G401.6 (cell line): ENCODE measurements at regions not wholly inside any gene's neighbourhood (a gene's known extent, or its start where the extent isn't known, plus 50 kb on each side); places are given as distances from the start of the nearest gene placed in this dataset.

Experiments
- FAIRE-seq: peaks from 2 replicates; lab custom pipeline; 2012; peaks lifted over from hg19 to GRCh38; lab: Jason Lieb, UNC

DNA sequence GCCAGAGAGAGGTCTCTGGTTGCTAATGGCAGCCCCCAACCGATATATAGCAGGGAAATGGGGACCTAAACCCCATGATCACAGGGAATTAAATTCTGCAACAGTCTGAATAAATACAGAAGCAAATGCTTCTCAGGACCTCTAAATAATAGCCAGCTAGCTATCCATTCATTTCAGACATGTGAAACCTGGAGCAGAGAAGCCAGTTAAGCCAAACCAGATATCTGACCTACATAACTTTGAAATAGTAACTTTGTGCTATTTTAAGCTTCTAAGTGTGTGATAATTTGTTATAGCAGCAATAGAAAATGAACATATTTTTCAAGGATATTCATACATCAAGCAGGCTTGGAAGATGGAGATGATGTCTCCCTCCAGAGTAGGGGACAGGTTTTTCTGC is 1062.9 kb upstream of the CADM2 start:
- no peak for FAIRE-seq

DNA sequence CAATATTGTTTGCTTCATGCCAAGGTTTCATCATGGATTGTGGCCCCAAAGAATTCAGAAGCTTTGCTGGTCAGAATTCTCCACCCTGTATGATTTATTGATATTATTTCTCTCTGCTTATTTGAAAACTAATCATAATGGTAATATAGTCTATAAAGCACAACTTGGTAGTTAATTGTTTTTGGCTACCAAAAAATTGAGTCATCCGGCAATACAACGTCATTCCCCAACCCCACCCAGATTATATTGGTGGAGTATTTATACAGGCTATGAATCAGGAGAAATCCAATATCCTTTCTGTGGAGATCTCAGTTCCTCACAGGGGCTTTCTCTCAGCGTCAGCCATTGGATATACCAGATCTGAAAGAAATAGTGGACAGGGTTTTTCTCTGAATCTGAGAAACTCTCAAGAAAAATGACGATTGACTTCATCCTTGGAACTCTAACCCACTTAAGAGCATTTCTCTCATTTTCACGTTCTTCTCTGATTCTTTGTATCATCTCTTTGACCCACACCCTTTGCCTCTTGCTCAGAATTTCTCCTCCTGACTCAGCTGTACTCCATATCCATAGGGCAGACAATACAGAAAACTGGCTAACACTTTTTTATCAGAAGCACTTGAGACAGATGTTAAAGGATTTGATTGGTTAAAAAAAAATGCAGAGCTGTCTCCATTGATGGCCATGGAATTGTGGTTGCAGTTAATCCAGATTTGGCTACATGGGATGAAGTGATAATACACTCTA is 1055.8 kb upstream of the CADM2 start:
- no peak for FAIRE-seq

DNA sequence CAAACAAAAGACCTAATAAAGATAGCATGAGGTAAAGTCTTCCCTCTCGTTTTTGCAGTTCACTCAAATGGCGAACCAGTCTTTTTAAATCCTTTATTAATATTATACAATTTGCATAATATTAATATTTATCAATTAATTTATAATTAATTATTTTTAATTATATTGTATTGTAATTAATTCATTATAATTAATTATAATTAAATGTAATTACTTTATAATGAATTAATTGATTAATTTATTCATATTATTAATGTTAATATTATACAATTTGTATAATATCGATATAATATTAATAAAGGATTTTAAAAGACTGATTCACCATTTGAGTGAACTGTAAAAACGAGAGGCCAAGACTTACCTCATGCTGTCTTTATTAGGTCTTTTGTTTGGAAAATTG is 1045.4 kb upstream of the CADM2 start:
- FAIRE-seq: peak; percentile 92

DNA sequence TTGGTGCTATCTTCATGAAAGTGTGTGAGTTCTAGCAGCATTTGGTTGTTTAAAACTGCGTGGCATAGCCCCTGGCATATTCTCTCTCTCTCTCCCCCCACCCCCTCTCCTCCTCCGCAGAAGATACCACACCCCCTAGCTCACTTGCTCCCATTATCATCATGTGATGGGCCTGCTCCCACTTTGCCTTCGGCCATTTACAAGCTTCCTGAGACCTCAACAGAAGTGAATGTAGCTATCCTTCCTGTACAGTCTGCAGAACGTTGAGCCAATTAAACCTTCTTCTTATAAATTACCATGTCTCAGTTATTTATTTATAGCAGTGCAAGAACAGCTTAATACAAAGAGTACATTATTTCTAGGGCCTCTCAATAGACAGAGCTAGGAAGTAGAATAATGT is 1032.5 kb upstream of the CADM2 start:
- FAIRE-seq: no peak

DNA sequence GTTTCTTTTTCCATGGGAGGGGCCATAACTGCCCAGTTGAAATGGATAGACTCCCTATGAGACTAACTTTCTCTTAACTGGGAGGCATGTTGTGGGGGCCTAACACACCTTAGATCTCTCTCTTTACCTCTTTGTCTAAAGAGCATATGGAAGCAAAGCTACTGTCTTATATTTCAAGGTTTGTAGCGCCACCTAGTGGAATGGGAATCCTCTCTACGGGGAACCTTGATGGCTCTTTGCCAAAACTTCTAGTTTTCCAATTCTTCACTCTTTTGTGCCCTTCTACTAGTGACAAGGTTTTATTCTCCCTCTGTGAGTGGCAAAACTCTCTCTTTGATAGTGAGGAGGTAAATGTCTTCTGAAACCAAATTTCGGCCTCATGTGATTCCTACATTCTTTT is 1030.4 kb upstream of the CADM2 start:
- no peak for FAIRE-seq

DNA sequence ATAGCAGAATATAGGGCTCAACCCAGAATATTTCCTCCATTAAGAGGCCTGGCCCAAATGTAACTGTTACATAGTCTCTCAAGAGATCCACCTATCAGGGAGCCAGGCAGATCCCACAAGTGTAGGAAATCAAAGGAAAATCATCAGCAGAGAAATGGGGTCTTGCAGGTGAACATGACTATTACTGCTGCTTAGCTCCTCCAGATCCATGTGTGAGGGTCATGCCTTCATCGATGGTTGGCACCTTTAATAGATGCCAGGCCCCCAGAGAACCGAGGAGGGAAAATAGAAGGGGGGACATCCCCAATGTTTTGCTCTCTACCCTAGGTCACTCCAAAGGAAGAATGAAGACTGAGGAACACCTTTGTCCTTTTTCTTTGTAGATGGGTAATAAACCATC is 1029.9 kb upstream of the CADM2 start:
- no peak for FAIRE-seq

DNA sequence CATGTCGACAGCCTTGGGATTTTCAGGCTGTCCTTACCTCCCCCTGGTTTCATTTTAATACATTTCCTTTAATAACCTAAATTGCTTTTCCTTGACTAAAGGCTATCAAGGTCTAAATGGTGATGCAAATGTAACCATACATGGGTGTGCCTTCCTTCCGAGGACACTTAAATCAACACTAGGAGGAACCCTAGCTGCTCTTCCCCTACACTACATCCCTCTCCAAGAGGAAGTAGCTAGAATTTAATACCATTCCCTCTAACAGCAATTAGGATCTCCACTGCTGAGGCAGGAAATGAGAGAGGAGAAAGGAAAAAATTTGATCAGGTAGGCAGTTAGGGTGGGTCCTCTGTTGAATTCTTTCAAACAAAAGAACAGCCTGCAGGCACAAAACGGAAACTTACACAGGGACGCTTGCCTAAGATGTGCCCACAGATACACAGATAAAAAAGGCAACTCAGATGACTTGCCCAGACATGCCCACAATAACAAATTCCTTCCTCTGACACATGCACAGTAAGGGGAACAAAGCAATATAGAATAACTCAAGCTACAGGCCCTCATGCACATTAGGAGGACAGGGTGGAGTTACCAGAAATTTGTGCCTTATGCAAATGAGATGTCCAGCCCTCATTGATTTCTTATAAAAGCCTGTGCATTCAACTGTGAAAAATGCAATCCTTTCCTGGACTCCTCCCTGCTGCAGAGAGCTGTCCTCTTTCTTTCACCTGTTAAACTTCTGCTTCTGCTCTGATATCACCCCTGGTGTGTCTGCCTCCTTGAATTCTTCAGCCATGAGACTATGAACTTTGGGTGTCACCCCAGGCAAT is 1024.4 kb upstream of the CADM2 start:
- FAIRE-seq: no peak

DNA sequence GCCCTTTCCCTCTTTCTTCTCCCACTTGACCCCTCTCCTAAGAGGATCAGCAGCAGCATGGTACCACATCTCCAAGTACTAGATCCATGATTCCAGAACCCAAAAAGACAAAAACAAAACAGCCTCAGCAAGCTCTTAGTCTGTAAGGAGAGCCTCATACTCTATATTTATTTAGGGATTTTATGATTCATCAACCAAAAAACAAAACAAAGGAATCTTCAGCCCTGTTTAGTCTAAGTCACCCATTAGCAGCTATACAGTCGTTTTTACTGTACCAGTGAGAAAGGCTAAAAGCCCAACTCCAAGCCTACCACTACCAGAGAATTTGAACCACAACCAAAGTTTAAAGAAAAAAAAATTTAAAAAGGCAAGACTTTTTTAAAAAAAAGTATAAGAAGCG is 1020.3 kb upstream of the CADM2 start:
- FAIRE-seq: no peak

DNA sequence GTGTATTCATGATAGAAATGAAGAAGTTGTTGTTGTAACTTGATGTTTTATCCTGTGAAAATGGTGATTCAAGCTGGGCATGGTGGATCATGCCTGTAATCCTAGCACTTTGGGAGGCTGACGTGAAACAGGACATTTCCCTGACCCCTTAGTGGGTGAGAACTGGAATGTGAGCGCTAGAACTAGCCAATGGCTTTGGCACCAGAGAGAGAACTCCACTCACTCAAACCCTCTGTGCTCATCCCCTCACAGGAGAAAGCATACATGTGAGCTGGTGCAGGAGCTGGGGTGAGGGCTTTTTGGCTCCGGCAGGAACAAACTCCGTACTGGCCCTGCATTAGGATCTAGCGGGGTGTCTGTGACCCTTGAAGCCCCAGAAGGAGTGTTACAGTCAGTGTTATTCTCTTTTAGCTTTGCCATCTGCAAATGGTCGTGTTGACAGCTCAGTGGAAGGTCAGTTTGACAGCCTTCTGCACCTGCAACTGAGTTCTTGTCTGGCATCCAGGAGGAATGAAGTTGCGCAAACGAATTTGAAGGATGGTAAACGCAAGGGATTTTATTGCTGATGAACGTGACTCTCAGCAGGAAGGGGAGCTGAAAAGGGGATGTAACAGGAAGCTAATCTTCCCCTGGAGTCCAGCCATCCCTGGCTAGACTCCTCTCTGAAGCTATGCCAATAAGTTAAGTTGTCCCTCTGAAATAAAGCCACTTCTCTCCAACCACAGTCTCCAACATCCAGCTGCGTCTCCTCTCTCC is 1016.6 kb upstream of the CADM2 start:
- FAIRE-seq: no peak

DNA sequence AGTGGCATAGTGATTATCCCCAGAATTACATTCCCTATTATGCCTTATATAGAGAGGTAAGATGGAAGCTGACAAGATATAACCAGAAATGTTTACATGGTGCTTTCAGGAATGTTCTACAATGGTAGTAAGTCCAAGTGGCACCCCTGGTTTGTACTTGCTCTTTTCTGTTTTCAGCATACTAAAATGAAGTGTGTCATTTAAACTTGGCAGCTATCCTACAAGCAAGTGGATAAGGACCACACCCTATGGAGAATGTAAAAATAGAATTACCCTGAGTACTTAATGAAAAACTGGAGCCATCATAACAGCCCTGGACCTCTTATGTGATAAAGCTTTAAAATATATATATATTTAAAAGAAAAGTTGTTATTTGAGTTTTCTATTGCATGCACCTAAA is 1012.7 kb upstream of the CADM2 start:
- FAIRE-seq: no peak

DNA sequence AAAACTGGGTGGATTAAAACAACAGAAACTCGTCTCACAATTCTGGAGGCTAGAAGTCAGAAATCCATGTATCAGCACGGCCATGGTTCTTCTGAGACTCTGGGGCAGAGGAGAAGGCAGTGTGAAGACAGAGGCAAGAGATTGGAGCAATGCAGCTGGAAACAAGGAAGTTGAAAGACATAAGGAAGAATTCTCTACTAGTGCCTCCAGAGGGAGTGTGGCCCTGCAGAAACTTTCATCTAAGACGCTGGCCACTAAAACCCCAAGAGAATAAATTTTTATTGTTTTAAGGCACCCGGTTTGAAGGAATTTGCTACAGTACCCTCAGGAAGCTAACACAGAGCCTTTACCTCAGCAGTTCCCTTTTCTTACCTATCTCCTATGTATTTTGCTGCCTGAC is 1012.2 kb upstream of the CADM2 start:
- FAIRE-seq: no peak

DNA sequence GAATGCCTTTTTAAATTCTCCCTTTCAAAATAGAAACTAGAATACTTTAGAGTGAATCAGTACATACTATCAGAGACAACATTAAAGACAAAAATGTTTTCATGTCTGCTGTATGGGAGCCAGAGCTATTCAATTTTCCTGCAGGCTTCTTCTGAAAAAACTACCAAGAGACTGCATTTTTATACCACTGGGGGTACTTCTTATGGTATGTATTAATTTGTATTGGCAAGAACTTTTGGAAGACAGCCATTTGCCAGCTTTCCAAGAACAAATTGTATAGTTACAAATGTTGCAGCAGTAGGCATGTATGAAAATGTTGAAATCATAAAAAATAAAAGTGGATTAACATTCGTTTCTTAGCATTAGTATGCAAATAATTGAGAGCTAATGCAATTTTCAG is 1010.0 kb upstream of the CADM2 start:
- FAIRE-seq: no peak

DNA sequence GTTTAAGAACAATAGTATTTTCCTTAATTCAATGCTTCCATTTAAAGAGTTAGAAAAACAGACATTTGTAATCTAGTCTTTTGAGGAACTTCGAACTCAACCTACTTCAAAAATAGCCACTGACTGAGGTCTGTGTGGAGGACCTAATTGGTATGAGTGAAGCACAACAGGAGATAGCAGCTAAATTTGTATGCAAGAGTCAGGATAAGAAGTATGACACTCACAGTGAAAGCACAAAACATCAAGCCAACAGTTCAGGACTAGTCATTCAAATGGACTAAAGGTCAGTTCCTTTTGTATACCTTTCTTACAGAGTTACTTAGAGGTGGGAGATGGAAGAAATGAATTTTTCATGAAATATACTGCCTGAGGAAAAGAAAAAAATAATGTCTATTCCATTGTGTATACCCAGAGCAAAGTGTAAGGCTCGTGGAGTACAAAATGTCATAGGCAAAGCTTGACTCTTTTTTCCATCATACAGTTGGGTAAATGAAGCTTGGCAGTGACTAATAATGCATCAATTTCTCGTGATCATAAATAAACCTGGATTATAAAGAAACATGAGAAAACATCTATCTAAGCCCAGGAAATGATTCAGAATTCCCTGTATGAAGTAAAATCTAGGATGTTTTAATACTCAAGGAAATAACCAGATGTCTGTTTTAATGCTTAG is 1005.2 kb upstream of the CADM2 start:
- FAIRE-seq: no peak

DNA sequence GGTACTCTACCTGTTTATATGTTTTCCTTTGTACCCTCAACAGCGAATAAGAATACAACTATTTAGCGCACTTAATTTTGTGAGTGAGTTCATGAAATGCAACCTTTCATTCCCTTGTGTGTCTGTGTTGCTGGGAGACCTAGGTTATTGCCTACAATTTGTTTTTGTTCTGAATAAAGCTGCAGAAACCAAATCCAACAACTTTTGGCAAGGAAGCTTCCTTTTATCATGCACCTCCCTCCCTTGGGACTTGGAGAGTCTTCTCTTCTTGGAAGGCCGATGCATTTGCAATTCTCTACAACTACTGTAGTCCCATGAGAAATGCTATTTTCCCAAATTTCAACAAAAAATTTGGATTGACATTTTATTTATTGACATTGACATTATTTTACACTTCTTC is 1002.4 kb upstream of the CADM2 start:
- no peak for FAIRE-seq

DNA sequence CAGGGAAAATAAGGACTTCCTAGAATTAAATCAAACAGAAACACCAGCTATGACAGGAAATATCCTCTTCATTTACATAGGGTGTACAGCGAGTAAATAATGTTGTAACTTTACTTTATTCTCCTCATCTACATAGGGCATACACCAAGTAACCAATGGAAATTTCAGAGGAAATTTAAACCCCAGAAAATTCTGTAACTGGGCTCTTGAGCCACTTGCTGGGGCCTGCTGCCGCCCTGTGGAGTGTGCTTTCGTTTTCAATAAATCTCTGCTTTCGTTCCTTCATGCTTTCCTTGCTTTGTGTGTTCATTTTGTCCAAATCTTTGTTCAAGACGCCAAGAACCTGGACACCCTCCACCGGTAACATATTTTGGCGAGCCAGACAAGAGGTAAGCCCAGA is 990.4 kb upstream of the CADM2 start:
- no peak for FAIRE-seq

DNA sequence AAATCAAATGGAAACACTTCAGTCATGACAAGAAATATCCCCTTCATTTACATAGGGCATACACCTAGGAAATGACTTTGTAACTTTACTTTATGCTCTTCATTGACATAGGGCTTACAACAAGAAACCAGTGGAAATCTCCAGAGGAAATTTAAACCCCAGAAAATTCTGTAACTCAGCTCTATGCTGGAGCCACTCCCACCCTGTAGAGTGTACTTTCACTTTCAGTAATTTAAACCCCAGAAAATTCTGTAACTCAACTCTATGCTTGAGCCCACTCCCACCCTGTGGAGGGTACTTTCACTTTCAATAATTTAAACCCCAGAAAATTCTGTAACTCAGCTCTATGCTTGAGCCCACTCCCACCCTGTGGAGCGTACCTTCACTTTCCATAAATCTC is 987.1 kb upstream of the CADM2 start:
- FAIRE-seq: no peak

DNA sequence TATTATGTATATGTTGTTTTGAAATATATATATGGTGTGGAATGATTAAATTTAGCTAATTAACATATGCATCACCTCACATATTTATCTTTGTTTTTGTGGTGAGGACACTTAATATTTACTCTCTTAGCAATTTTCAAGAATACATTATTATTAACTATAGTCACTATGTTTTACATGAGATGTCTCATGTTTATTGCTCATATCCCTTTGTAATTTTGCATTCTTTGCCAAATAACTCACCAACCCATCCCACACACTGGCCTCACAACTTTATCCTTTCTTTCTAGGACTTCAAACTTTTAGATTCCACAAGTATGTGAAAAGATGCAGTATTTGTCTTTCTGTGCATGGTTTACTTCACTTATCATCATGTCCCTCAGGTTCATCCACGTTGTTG is 950.2 kb upstream of the CADM2 start:
- no peak for FAIRE-seq

DNA sequence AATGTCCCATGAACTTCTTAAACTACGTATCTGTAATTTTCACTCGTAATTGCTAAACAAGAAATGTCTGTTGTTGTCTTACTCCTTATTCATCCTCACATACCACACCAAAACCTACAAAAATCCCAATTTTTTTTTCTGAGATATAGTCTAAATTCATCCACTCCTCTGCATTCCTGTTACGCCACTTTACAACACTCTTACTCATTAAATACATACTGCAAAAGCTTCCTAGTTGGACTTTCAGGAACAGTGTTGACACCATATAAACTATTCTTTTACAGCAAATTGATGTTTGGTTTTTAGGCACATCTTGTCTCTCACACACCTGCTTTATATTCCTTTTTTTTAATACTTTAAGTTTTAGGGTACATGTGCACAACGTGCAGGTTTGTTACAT is 934.9 kb upstream of the CADM2 start:
- FAIRE-seq: no peak

DNA sequence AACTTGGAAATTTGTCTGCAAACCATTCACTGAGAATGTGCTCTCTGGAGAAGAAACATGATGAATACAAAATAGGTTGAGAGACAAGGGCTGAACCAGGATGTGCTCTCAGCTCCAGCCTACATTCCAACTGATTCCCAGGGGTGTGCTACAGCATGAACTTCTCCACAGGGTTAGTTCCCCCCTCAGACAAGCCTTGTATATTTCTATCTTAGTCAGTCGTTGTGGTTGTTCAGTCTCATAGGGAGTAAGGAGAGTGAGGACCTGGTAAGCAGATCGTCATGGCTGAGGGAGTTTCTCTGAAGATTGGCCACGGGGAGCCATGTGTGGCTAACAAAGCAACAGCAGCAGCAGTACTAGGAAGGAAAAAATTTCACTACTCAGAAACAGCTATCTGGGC is 919.7 kb upstream of the CADM2 start:
- no peak for FAIRE-seq

DNA sequence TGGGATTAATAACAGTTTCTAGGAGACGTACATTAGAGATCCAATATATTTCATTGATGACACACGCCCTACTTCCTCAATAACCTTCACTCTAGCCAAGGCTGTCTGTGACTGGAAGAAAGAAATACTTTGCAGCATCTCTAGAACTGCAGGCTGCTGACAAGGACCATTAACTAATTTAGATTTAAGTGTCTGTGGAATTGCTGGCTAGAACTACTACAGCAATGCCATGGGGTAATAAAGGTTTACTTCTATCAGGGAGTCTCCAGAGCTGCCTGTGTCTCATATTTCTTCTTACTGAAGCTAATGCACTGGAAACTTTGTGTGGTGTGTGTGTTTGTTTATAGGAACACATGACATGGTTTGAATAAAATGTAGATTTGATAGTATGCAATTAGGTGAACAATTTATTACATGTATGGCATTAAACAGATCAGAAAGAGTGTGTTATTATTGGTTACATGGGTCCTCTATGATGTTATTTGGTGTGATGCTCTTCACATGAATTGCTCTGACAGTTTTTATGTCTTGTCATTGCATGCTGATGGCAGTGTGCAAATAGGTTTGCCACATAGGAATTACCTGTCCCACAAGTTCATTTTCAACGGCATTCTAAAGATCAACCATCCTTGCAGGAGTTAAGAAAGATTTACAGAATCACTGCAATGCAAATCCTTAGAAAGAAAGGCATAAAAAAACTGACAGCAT is 916.2 kb upstream of the CADM2 start:
- FAIRE-seq: no peak

DNA sequence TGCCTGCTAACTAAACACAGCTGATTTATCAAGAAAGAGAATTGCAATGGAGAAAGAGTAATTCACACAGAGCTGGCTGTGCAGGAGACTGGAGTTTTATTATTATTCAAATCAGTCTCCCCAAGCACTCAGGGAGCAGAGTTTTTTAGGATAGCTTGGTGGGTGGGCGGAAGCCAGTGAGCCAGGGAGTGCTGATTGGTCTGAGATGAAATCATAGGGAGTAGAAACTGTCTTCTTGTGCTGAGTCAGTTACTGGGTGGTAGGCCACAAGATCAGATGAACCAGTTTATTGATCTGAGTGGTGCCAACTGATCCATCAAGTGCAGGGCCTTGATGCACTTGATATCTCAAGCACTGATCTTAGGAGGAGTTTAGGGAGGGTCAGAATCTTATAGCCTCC is 891.9 kb upstream of the CADM2 start:
- no peak for FAIRE-seq

DNA sequence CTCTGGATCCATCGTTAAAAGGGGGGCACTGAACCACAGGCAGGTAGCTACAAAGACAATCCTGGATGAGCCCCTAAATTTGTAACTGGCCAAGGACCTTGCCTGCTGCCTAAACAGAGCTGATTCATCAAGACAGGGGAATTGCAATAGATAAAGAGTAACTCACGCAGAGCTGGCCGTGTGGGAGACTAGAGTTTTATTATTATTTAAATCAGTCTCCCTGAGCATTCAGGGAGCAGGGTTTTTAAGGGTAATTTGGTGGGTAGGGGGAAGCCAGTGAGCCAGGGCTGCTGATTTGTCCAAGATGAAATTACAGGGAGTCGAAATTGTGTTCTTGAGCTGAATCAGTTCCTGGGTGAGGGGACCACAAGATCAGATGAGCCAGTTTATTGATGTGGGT is 885.1 kb upstream of the CADM2 start:
- FAIRE-seq: no peak
